HG02571 (cell line): ENCODE measurements at regions not wholly inside any gene's neighbourhood (a gene's known extent, or its start where the extent isn't known, plus 50 kb on each side); places are given as distances from the start of the nearest gene placed in this dataset.
A peak's percentile ranks its signal among the peaks of the same experiment; 100 is the strongest.
"Not testable (repeated sequence)": the region's sequence is repeated elsewhere in the genome, so short reads cannot be mapped to it uniquely, and the experiment has no call there.

ENCODE experiments used
- ATAC-seq: cut with Tn5 transposase; IDR thresholded peaks from one replicate; pipeline ENCODE4 v1.9.1; 2021; ENCODE audit warnings: mild to moderate bottlenecking, moderate library complexity; ENCODE audit not compliant: unreplicated experiment

GRCh38 chr13:88800505-88800904, 1129.3 kb downstream of the SLITRK5 start:
- ATAC-seq = no peak

GRCh38 chr13:88801361-88801760, 1130.2 kb downstream of the SLITRK5 start:
- ATAC-seq = no peak

GRCh38 chr13:88802886-88803285, 1131.7 kb downstream of the SLITRK5 start:
- ATAC-seq = no peak

- ATAC-seq = no peak
These were observed 1135.3 kb downstream of the SLITRK5 start for GRCh38 chr13:88806438-88806837.

- ATAC-seq = no peak
These were observed 1146.4 kb downstream of the SLITRK5 start for GRCh38 chr13:88817560-88817959.

- ATAC-seq = no peak
These were observed 1151.9 kb downstream of the SLITRK5 start for GRCh38 chr13:88823114-88823513.

GRCh38 chr13:88824218-88824617, 1153.0 kb downstream of the SLITRK5 start:
- no peak for ATAC-seq

GRCh38 chr13:88840085-88840484, 1168.9 kb downstream of the SLITRK5 start:
- ATAC-seq = no peak

GRCh38 chr13:88852293-88852692, 1181.1 kb downstream of the SLITRK5 start:
- ATAC-seq = not testable (repeated sequence)

GRCh38 chr13:88857256-88857655, 1186.1 kb downstream of the SLITRK5 start:
- ATAC-seq = no peak

- no peak for ATAC-seq
These were observed 1191.0 kb downstream of the SLITRK5 start for GRCh38 chr13:88862095-88862620.

GRCh38 chr13:88863116-88863515, 1191.9 kb downstream of the SLITRK5 start:
- ATAC-seq = no peak

GRCh38 chr13:88866195-88866594, 1195.0 kb downstream of the SLITRK5 start:
- no peak for ATAC-seq

- no peak for ATAC-seq
These were observed 1212.6 kb downstream of the SLITRK5 start for GRCh38 chr13:88883741-88884140.

- no peak for ATAC-seq
These were observed 1216.0 kb downstream of the SLITRK5 start for GRCh38 chr13:88887045-88887662.

GRCh38 chr13:88895261-88895941, 1224.2 kb downstream of the SLITRK5 start:
- no peak for ATAC-seq

GRCh38 chr13:88896466-88896865, 1225.3 kb downstream of the SLITRK5 start:
- no peak for ATAC-seq

GRCh38 chr13:88908961-88909441, 1237.8 kb downstream of the SLITRK5 start:
- ATAC-seq = no peak

- ATAC-seq = peak; percentile 76
These were observed 1248.9 kb downstream of the SLITRK5 start for GRCh38 chr13:88919970-88920628.

GRCh38 chr13:88925954-88926353, 1254.8 kb downstream of the SLITRK5 start:
- no peak for ATAC-seq

GRCh38 chr13:88926890-88927502, 1255.8 kb downstream of the SLITRK5 start:
- no peak for ATAC-seq
